Upper lobe of right lung (tissue), 1 donor: ENCODE measurements at regions not wholly inside any gene's neighbourhood (a gene's known extent, or its start where the extent isn't known, plus 50 kb on each side); places are given as distances from the start of the nearest gene placed in this dataset.

ENCODE experiments used
- ATAC-seq: fragments of 200-7000 bp; cut with Tn5 transposase; one replicate; pipeline ENCODE4 v1.9.1; 2020; ENCODE audit warnings: mild to moderate bottlenecking, moderate library complexity
- DNase-seq: peaks from one replicate; pipeline ENCODE4 v3.0.0-alpha.2; 2020
- H3K27ac ChIP-seq: fragments of 200-600 bp; one replicate; pipeline ENCODE4 v1.8.0; 2022
- H3K27me3 ChIP-seq: fragments of 200-600 bp; one replicate; pipeline ENCODE4 v1.8.0; 2022; ENCODE audit warnings: mild to moderate bottlenecking
- H3K36me3 ChIP-seq: fragments of 200-600 bp; one replicate; pipeline ENCODE4 v1.8.0; 2022
- H3K4me1 ChIP-seq: fragments of 200-600 bp; one replicate; pipeline ENCODE4 v1.8.0; 2022
- H3K4me3 ChIP-seq: fragments of 200-600 bp; one replicate; pipeline ENCODE4 v1.8.0; 2022; ENCODE audit warnings: mild to moderate bottlenecking
- H3K9me3 ChIP-seq: fragments of 200-600 bp; one replicate; pipeline ENCODE4 v1.8.0; 2022
- CTCF ChIP-seq: fragments of 200-600 bp; IDR thresholded peaks from one replicate; pipeline ENCODE4 v1.8.0; 2022; ENCODE audit warnings: antibody characterized with exemption
- intact Hi-C: fragments of 100-400 bp; cut with DNase I; formaldehyde crosslinking; loops from one replicate; pipeline ENCODE4 v1.11.0; 2022
- donor health status: DM: no; HTN: yes; CAD: no; lungs with severe emphysema.

GRCh38 chr6:113047148-113047547 is 700.0 kb downstream of the RFPL4B start:
- no peaks in the 10 kb centered on the region for H3K36me3 ChIP-seq
- DNase-seq: no peak
- ATAC-seq: no peak
- H3K27me3 ChIP-seq: no peaks in the 10 kb centered on the region
- H3K9me3 ChIP-seq: no peaks in the 10 kb centered on the region
- intact Hi-C loops: no loop called here
- no peaks in the 10 kb centered on the region for H3K4me1 ChIP-seq
- no peak overlapping the region for H3K4me3 ChIP-seq
- H3K27ac ChIP-seq: no peak overlapping the region
- no peak for TF ChIP-seq CTCF

DNA sequence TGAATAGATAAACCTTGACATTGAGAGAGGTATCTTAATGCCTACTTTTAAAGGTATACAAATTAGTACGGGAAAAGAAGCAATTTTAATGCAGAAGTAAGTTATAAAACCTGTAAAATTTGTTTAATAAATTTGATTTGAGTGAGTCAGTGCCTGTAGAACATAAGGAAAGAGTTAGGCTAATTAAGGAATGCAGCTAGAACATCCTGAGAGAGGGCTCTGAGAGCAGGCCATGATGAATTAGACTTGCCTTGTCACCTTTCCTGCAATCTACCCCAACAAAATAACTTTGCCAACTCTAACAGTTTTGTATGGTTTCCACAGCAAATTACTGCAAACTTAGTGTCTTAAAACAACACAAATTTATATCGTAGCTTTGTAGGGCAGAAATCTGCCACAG is 700.8 kb downstream of the RFPL4B start:
- no peaks in the 10 kb centered on the region for H3K9me3 ChIP-seq
- no peaks in the 10 kb centered on the region for H3K36me3 ChIP-seq
- H3K4me3 ChIP-seq: no peak overlapping the region
- H3K4me1 ChIP-seq: no peaks in the 10 kb centered on the region
- no peaks in the 10 kb centered on the region for H3K27me3 ChIP-seq
- no peak overlapping the region for H3K27ac ChIP-seq
- intact Hi-C loops: no loop called here
- ATAC-seq (no peak), DNase-seq (no peak)
- TF ChIP-seq CTCF: no peak

GRCh38 chr6:113048741-113049140 is 701.6 kb downstream of the RFPL4B start:
- TF ChIP-seq CTCF: no peak
- Histone ChIP-seq H3K4me1 (no peaks in the 10 kb centered on the region), H3K9me3 (no peaks in the 10 kb centered on the region), H3K27ac (no peak overlapping the region), H3K27me3 (no peaks in the 10 kb centered on the region), H3K4me3 (no peak overlapping the region), H3K36me3 (no peaks in the 10 kb centered on the region)
- intact Hi-C loops: no loop called here
- no peak for ATAC-seq
- no peak for DNase-seq

DNA sequence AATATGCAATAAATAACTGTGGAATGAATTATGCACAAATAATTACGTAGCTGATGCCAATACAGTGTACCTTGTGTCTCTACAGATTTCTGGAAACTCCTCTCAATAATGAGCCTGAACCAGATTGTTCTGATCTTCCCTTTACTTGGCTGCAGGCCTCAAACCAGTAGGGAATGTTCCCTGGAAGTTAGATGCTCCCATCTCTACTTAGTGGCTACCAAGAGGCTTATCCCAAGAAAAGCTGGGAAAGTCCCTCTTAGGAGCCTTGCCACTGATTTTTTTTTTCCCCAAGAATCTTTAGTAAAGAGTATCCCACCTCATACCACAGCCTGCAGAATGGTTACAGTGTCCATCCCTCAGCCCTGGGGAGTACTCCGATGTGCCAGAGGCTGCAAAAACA is 702.1 kb downstream of the RFPL4B start:
- no peaks in the 10 kb centered on the region for H3K36me3 ChIP-seq
- intact Hi-C loops: no loop called here
- no peak for TF ChIP-seq CTCF
- H3K9me3 ChIP-seq: no peaks in the 10 kb centered on the region
- H3K4me1 ChIP-seq: no peaks in the 10 kb centered on the region
- H3K27me3 ChIP-seq: no peaks in the 10 kb centered on the region
- DNase-seq (no peak), ATAC-seq (no peak)
- H3K27ac ChIP-seq: no peak overlapping the region
- no peak overlapping the region for H3K4me3 ChIP-seq

DNA sequence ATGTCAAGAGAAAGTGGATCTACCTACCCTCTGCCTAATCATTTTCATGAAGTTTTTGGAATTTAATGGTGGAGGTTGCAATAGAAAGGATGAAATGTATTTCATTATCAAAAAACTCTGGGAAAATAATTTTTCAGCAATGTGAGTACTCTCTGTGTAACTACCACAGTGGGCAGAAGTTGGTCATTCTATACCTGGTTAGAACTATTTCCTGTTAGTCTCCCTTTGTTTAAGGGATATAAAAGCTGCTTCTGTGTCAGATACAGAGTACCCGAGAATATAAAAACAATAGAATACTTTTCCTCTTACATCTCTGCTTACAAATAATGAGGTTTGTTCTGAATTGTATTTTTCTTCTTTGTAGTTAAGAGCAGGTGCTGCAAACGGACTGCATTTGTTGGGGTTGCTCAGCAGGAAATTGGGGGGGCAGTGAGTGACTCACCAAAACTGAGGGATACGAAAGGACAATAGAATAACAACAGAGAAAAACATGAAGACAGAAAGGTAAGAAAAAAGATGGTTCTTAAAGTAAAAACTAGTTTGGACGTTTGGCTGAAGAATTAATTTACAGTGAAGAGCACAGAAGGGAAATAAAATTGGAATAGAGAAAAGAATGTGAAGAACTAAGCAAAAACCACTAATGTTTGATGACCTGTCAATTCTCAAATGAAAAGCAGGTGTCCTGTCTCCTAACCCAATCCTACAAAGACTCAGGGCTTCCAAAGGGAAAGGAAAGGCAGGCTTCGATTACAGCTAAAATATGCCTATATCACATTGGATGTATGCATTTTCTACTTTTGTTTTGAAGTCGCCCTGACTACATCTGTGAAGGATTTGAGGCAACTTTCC is 703.1 kb downstream of the RFPL4B start:
- Histone ChIP-seq H3K36me3 (no peaks in the 10 kb centered on the region), H3K4me1 (no peaks in the 10 kb centered on the region), H3K27ac (no peak overlapping the region), H3K9me3 (no peaks in the 10 kb centered on the region), H3K27me3 (no peaks in the 10 kb centered on the region), H3K4me3 (no peak overlapping the region)
- intact Hi-C loops: no loop called here
- no peak for TF ChIP-seq CTCF
- ATAC-seq: no peak
- DNase-seq: no peak
